ENCODE measurements at regions not wholly inside any gene's neighbourhood (a gene's known extent, or its start where the extent isn't known, plus 50 kb on each side); places are given as distances from the start of the nearest gene placed in this dataset.
"Not testable (repeated sequence)": the region's sequence is repeated elsewhere in the genome, so short reads cannot be mapped to it uniquely, and the experiment has no call there.

GRCh38 chr3:75840160-75840559, 54.8 kb upstream of the ZNF717 start:
- H3K36me3 Mint-ChIP-seq (ENCODE audit: insufficient read depth); DNase-seq; H3K4me3 Mint-ChIP-seq; H3K9me3 Mint-ChIP-seq; H3K27me3 Mint-ChIP-seq; H3K27ac Mint-ChIP-seq; ATAC-seq (replicated peaks); H3K4me1 Mint-ChIP-seq (ENCODE audit: low read depth in 2 of 2): not testable (repeated sequence)

GRCh38 chr3:75850301-75851008, 65.1 kb upstream of the ZNF717 start:
- H3K27me3 Mint-ChIP-seq; H3K36me3 Mint-ChIP-seq (ENCODE audit: insufficient read depth); H3K9me3 Mint-ChIP-seq; ATAC-seq (replicated peaks); H3K4me1 Mint-ChIP-seq (ENCODE audit: low read depth in 2 of 2); DNase-seq; H3K27ac Mint-ChIP-seq; H3K4me3 Mint-ChIP-seq: not testable (repeated sequence)

GRCh38 chr3:75863130-75863529, 77.8 kb upstream of the ZNF717 start:
- Mint-ChIP-seq H3K4me1 (ENCODE audit: low read depth in 2 of 2) (no peaks in the 10 kb centered on the region), H3K27me3 (no peaks in the 10 kb centered on the region), H3K9me3 (peaks cover 11 to 22% of the 10 kb centered on the region in 2 donors), H3K4me3 (no peak overlapping the region), H3K27ac (no peak overlapping the region), H3K36me3 (ENCODE audit: insufficient read depth) (no peaks in the 10 kb centered on the region)
- ATAC-seq (replicated peaks) (no peak), DNase-seq (no peak)

- no peak for DNase-seq
- peaks cover 11 to 22% of the 10 kb centered on the region in 2 donors for H3K9me3 Mint-ChIP-seq
- H3K36me3 Mint-ChIP-seq (ENCODE audit: insufficient read depth), result no peaks in the 10 kb centered on the region
- H3K4me1 Mint-ChIP-seq (ENCODE audit: low read depth in 2 of 2), result no peaks in the 10 kb centered on the region
- ATAC-seq (replicated peaks), result no peak
- H3K27me3 Mint-ChIP-seq, result no peaks in the 10 kb centered on the region
- H3K4me3 Mint-ChIP-seq, result no peak overlapping the region
- H3K27ac Mint-ChIP-seq, result no peak overlapping the region
Measured at GRCh38 chr3:75863878-75864277, 78.5 kb upstream of the ZNF717 start.

GRCh38 chr3:75883719-75884118, 98.4 kb upstream of the ZNF717 start:
- not testable (repeated sequence) for H3K27ac Mint-ChIP-seq; H3K4me1 Mint-ChIP-seq (ENCODE audit: low read depth in 2 of 2); DNase-seq; ATAC-seq (replicated peaks); H3K4me3 Mint-ChIP-seq; H3K36me3 Mint-ChIP-seq (ENCODE audit: insufficient read depth); H3K27me3 Mint-ChIP-seq
- peaks cover 19 to 22% of the 10 kb centered on the region in 2 donors for H3K9me3 Mint-ChIP-seq

- peaks cover 3% of the 10 kb centered on the region for H3K36me3 Mint-ChIP-seq (ENCODE audit: insufficient read depth)
- no peak overlapping the region for H3K4me3 Mint-ChIP-seq
- DNase-seq (no peak), ATAC-seq (replicated peaks) (no peak)
- H3K9me3 Mint-ChIP-seq, result peaks cover 16 to 24% of the 10 kb centered on the region in 2 donors
- H3K27me3 Mint-ChIP-seq, result no peaks in the 10 kb centered on the region
- no peak overlapping the region for H3K27ac Mint-ChIP-seq
- H3K4me1 Mint-ChIP-seq (ENCODE audit: low read depth in 2 of 2), result no peaks in the 10 kb centered on the region
Measured at GRCh38 chr3:75886971-75887526, 101.7 kb upstream of the ZNF717 start.

GRCh38 chr3:75894234-75894633, 108.9 kb upstream of the ZNF717 start:
- Mint-ChIP-seq H3K4me3 (no peak overlapping the region), H3K36me3 (ENCODE audit: insufficient read depth) (no peaks in the 10 kb centered on the region), H3K9me3 (peaks cover 7% of the 10 kb centered on the region in 2 donors), H3K27me3 (no peaks in the 10 kb centered on the region), H3K27ac (no peak overlapping the region), H3K4me1 (ENCODE audit: low read depth in 2 of 2) (no peaks in the 10 kb centered on the region)
- ATAC-seq (replicated peaks), result no peak
- DNase-seq, result no peak

GRCh38 chr3:75896265-75896664, 110.9 kb upstream of the ZNF717 start:
- H3K27ac Mint-ChIP-seq, result no peak overlapping the region
- no peak overlapping the region for H3K4me3 Mint-ChIP-seq
- no peaks in the 10 kb centered on the region for H3K36me3 Mint-ChIP-seq (ENCODE audit: insufficient read depth)
- H3K4me1 Mint-ChIP-seq (ENCODE audit: low read depth in 2 of 2), result no peaks in the 10 kb centered on the region
- H3K27me3 Mint-ChIP-seq, result no peaks in the 10 kb centered on the region
- DNase-seq (no peak), ATAC-seq (replicated peaks) (no peak)
- peaks cover 7% of the 10 kb centered on the region in 2 donors for H3K9me3 Mint-ChIP-seq

GRCh38 chr3:75901446-75901845, 116.1 kb upstream of the ZNF717 start:
- H3K36me3 Mint-ChIP-seq (ENCODE audit: insufficient read depth); H3K4me3 Mint-ChIP-seq; ATAC-seq (replicated peaks); H3K27me3 Mint-ChIP-seq; H3K4me1 Mint-ChIP-seq (ENCODE audit: low read depth in 2 of 2); H3K27ac Mint-ChIP-seq; DNase-seq: not testable (repeated sequence)
- H3K9me3 Mint-ChIP-seq, result peaks cover 4 to 12% of the 10 kb centered on the region in 2 donors

- Mint-ChIP-seq H3K4me3 (no peak overlapping the region), H3K27me3 (no peaks in the 10 kb centered on the region), H3K4me1 (ENCODE audit: low read depth in 2 of 2) (no peaks in the 10 kb centered on the region), H3K27ac (no peak overlapping the region), H3K9me3 (peaks cover 2 to 24% of the 10 kb centered on the region in 2 donors), H3K36me3 (ENCODE audit: insufficient read depth) (no peaks in the 10 kb centered on the region)
- DNase-seq (no peak), ATAC-seq (replicated peaks) (no peak)
Measured at GRCh38 chr3:75906555-75907112, 121.3 kb upstream of the ZNF717 start.

GRCh38 chr3:75913800-75914350, 128.5 kb upstream of the ZNF717 start:
- H3K4me1 Mint-ChIP-seq (ENCODE audit: low read depth in 2 of 2), result no peaks in the 10 kb centered on the region
- H3K27ac Mint-ChIP-seq, result no peak overlapping the region
- no peak overlapping the region for H3K4me3 Mint-ChIP-seq
- peaks cover 5 to 12% of the 10 kb centered on the region in 2 donors for H3K9me3 Mint-ChIP-seq
- no peak for DNase-seq
- H3K36me3 Mint-ChIP-seq (ENCODE audit: insufficient read depth), result no peaks in the 10 kb centered on the region
- H3K27me3 Mint-ChIP-seq, result no peaks in the 10 kb centered on the region
- no peak for ATAC-seq (replicated peaks)

GRCh38 chr3:75914741-75915140, 129.4 kb upstream of the ZNF717 start:
- not testable (repeated sequence) for H3K27me3 Mint-ChIP-seq; ATAC-seq (replicated peaks); H3K4me1 Mint-ChIP-seq (ENCODE audit: low read depth in 2 of 2); H3K36me3 Mint-ChIP-seq (ENCODE audit: insufficient read depth); H3K4me3 Mint-ChIP-seq; DNase-seq; H3K27ac Mint-ChIP-seq
- peaks cover 5 to 11% of the 10 kb centered on the region in 2 donors for H3K9me3 Mint-ChIP-seq

GRCh38 chr3:75938921-75939320, 153.6 kb upstream of the ZNF717 start:
- no peak overlapping the region for H3K27ac Mint-ChIP-seq
- H3K36me3 Mint-ChIP-seq (ENCODE audit: insufficient read depth), result no peaks in the 10 kb centered on the region
- ATAC-seq (replicated peaks), result no peak
- no peaks in the 10 kb centered on the region for H3K27me3 Mint-ChIP-seq
- H3K9me3 Mint-ChIP-seq, result no peaks in the 10 kb centered on the region
- H3K4me1 Mint-ChIP-seq (ENCODE audit: low read depth in 2 of 2), result no peaks in the 10 kb centered on the region
- H3K4me3 Mint-ChIP-seq, result no peak overlapping the region
- no peak for DNase-seq

- no peak overlapping the region for H3K27ac Mint-ChIP-seq
- DNase-seq, result no peak
- no peaks in the 10 kb centered on the region for H3K4me1 Mint-ChIP-seq (ENCODE audit: low read depth in 2 of 2)
- no peak overlapping the region for H3K4me3 Mint-ChIP-seq
- no peaks in the 10 kb centered on the region for H3K27me3 Mint-ChIP-seq
- no peak for ATAC-seq (replicated peaks)
- H3K36me3 Mint-ChIP-seq (ENCODE audit: insufficient read depth), result no peaks in the 10 kb centered on the region
- H3K9me3 Mint-ChIP-seq, result peaks cover 7 to 8% of the 10 kb centered on the region in 2 donors
Measured at GRCh38 chr3:75951941-75952340, 166.6 kb upstream of the ZNF717 start.
